Hepatocyte (in vitro differentiated cells): ENCODE measurements at regions not wholly inside any gene's neighbourhood (a gene's known extent, or its start where the extent isn't known, plus 50 kb on each side); places are given as distances from the start of the nearest gene placed in this dataset.

Experiments used
- DNase-seq: peaks from one replicate; pipeline ENCODE4 v3.0.0-alpha.2; 2016; ENCODE audit warnings: low spot score
- H2AFZ ChIP-seq: fragments of 200-600 bp; sonication (generic); 2 replicates; pipeline ENCODE4 v1.6.0; 2016; ENCODE audit warnings: antibody characterized with exemption, mild to moderate bottlenecking
- H3K27ac ChIP-seq: fragments of 200-600 bp; sonication (generic); 2 replicates; pipeline ENCODE4 v1.5.1; 2016; ENCODE audit warnings: mild to moderate bottlenecking
- H3K27me3 ChIP-seq: fragments of 200-600 bp; sonication (generic); 2 replicates; pipeline ENCODE4 v1.6.1; 2016
- H3K36me3 ChIP-seq: fragments of 200-600 bp; sonication (generic); replicated peaks from 2 replicates; pipeline ENCODE4 v1.5.1; 2016; ENCODE audit warnings: low read depth; ENCODE audit not compliant: insufficient read depth
- H3K4me1 ChIP-seq: fragments of 200-600 bp; sonication (generic); 2 replicates; pipeline ENCODE4 v1.5.1; 2016; ENCODE audit warnings: mild to moderate bottlenecking, moderate library complexity; ENCODE audit not compliant: insufficient read depth
- H3K4me2 ChIP-seq: fragments of 200-600 bp; sonication (generic); 2 replicates; pipeline ENCODE4 v1.6.0; 2016
- H3K4me3 ChIP-seq: fragments of 200-600 bp; sonication (generic); 2 replicates; pipeline ENCODE4 v1.5.1; 2016; ENCODE audit warnings: mild to moderate bottlenecking
- H3K79me2 ChIP-seq: fragments of 200-600 bp; sonication (generic); 2 replicates; pipeline ENCODE4 v1.6.0; 2017; ENCODE audit warnings: mild to moderate bottlenecking
- H3K9me2 ChIP-seq: fragments of 200-600 bp; sonication (generic); replicated peaks from 2 replicates; pipeline ENCODE4 v1.6.0; 2017; ENCODE audit warnings: mild to moderate bottlenecking; ENCODE audit not compliant: insufficient read depth
- H3K9me3 ChIP-seq: fragments of 200-600 bp; sonication (generic); 2 replicates; pipeline ENCODE4 v1.5.1; 2016; ENCODE audit warnings: low read depth, mild to moderate bottlenecking
- H4K20me1 ChIP-seq: fragments of 200-600 bp; sonication (generic); 2 replicates; pipeline ENCODE4 v1.6.0; 2016; ENCODE audit warnings: mild to moderate bottlenecking; ENCODE audit not compliant: insufficient read depth, poor library complexity, severe bottlenecking
- EZH2 ChIP-seq: fragments of 200-600 bp; sonication (generic); IDR thresholded peaks from 2 replicates; pipeline ENCODE4 v1.6.1; 2016; ENCODE audit warnings: antibody characterized with exemption, mild to moderate bottlenecking, borderline replicate concordance
- EZH2phosphoT487 ChIP-seq: fragments of 200-600 bp; sonication (generic); IDR thresholded peaks from one replicate; pipeline ENCODE4 v1.6.1; 2018; ENCODE audit warnings: antibody characterized with exemption, mild to moderate bottlenecking, low read depth, moderate library complexity; ENCODE audit not compliant: unreplicated experiment, severe bottlenecking
- WGBS: methylation state at CpG from one replicate; pipeline ENCODE4 v1.1.6; 2016; ENCODE audit warnings: low lambda C conversion rate; ENCODE audit errors: missing lambda C conversion rate; 5-methylcytosine and 5-hydroxymethylcytosine counted together
- TF ChIP-seq, protein P1 (sequence below): fragments of 200-600 bp; sonication (generic); IDR thresholded peaks from 2 replicates; pipeline ENCODE4 v1.5.1; 2016; ENCODE audit warnings: antibody characterized with exemption, mild to moderate bottlenecking; ENCODE audit not compliant: poor library complexity

DNA sequence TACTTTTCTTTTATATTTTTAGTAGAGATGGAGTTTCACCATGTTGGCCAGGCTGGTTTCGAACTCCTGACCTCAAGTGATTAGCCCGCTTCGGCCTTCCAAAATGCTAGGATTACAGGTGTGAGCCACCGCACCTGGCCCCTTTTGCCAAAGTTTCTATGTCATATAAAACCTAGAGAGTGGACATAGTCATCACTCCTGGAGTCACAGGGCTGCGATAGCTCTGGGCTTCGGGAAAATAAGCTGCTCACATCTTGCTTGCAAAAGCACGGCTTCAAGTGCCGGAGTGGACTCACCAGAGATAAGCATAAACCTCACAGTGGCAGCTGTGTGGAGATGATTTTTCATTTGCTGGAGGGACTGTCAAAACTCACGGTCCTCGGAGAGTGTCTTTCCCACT lies 171.2 kb downstream of the TEX29 start:
- no peak overlapping the region for H3K4me2 ChIP-seq
- H3K4me3 ChIP-seq: no peak overlapping the region
- no peak for TF ChIP-seq EZH2phosphoT487
- TF ChIP-seq, protein P1, sequence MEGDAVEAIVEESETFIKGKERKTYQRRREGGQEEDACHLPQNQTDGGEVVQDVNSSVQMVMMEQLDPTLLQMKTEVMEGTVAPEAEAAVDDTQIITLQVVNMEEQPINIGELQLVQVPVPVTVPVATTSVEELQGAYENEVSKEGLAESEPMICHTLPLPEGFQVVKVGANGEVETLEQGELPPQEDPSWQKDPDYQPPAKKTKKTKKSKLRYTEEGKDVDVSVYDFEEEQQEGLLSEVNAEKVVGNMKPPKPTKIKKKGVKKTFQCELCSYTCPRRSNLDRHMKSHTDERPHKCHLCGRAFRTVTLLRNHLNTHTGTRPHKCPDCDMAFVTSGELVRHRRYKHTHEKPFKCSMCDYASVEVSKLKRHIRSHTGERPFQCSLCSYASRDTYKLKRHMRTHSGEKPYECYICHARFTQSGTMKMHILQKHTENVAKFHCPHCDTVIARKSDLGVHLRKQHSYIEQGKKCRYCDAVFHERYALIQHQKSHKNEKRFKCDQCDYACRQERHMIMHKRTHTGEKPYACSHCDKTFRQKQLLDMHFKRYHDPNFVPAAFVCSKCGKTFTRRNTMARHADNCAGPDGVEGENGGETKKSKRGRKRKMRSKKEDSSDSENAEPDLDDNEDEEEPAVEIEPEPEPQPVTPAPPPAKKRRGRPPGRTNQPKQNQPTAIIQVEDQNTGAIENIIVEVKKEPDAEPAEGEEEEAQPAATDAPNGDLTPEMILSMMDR: no peak
- TF ChIP-seq EZH2: no peak
- no peaks in the 10 kb centered on the region for H3K79me2 ChIP-seq
- H3K9me3 ChIP-seq: no peaks in the 10 kb centered on the region
- H4K20me1 ChIP-seq: no peaks in the 10 kb centered on the region
- H3K9me2 ChIP-seq: no peaks in the 10 kb centered on the region
- H3K36me3 ChIP-seq: no peaks in the 10 kb centered on the region
- no peaks in the 10 kb centered on the region for H3K27me3 ChIP-seq
- 82% methylated on average over 10 of the region's 10 CpGs for WGBS
- no peaks in the 10 kb centered on the region for H3K4me1 ChIP-seq
- H3K27ac ChIP-seq: no peak overlapping the region
- no peak overlapping the region for H2AFZ ChIP-seq
- no peak for DNase-seq

DNA sequence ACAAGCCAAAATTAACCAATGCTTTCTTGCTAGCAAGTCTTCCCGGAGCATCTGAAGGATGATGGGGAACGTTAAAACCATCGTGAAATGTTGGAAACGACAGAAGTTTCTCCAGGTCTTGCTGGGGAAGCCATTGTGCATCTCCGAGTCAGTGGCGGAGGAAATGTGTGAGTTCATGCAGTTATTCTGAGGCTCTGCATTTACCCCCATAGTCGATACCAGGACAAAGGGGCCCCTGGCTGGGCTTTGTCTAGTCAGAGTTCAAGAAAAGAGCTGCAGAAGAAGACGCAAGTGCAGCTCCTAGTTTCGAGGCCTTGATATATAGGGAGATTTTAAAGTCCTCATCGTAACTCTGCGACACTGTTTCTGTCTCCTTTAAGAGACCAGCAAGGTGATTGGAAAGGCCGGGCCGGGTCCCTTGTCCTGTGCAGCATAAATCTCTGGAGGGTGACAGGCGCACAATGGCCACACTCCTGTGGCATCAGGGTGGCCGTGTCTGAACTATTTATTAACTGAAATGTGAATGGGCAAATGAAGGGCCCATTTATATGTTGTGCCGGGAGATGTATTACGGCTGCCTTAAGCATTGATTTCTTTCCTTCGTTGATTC lies 172.0 kb downstream of the TEX29 start:
- Histone ChIP-seq H2AFZ (no peak overlapping the region), H3K4me2 (no peak overlapping the region), H4K20me1 (no peaks in the 10 kb centered on the region), H3K4me3 (no peak overlapping the region), H3K9me2 (no peaks in the 10 kb centered on the region), H3K36me3 (no peaks in the 10 kb centered on the region), H3K4me1 (no peaks in the 10 kb centered on the region), H3K9me3 (no peaks in the 10 kb centered on the region), H3K27me3 (no peaks in the 10 kb centered on the region), H3K79me2 (no peaks in the 10 kb centered on the region), H3K27ac (no peak overlapping the region)
- WGBS: 85% methylated on average over 18 of the region's 18 CpGs
- TF ChIP-seq EZH2phosphoT487: no peak
- TF ChIP-seq, protein P1: no peak
- no peak for TF ChIP-seq EZH2
- no peak for DNase-seq

DNA sequence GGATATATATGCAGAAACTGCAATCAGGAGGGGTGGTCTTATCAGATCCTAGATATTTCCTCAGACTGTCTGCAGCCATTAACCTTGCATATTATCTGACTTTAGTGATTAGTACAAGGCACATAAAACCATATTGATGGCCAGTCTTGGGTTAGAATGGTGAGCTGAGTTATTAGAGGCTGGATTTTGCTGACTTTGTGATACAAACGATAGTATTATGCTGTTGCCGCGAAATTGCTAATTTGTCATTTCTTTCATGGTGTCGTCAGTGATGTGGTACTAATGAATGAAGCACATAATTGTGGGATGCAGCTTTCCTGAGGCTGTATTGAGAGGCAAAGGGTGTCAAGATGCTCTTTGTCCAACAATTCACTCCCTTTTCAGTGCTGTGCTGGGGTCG lies 172.5 kb downstream of the TEX29 start:
- Histone ChIP-seq H4K20me1 (no peaks in the 10 kb centered on the region), H3K4me2 (no peak overlapping the region), H3K4me1 (no peaks in the 10 kb centered on the region), H3K27me3 (no peaks in the 10 kb centered on the region), H3K9me3 (no peaks in the 10 kb centered on the region), H2AFZ (no peak overlapping the region), H3K79me2 (no peaks in the 10 kb centered on the region), H3K27ac (no peak overlapping the region), H3K4me3 (no peak overlapping the region), H3K9me2 (no peaks in the 10 kb centered on the region), H3K36me3 (no peaks in the 10 kb centered on the region)
- no peak for DNase-seq
- 84% methylated on average over 5 of the region's 5 CpGs for WGBS
- TF ChIP-seq EZH2: no peak
- TF ChIP-seq, protein P1: no peak
- no peak for TF ChIP-seq EZH2phosphoT487

DNA sequence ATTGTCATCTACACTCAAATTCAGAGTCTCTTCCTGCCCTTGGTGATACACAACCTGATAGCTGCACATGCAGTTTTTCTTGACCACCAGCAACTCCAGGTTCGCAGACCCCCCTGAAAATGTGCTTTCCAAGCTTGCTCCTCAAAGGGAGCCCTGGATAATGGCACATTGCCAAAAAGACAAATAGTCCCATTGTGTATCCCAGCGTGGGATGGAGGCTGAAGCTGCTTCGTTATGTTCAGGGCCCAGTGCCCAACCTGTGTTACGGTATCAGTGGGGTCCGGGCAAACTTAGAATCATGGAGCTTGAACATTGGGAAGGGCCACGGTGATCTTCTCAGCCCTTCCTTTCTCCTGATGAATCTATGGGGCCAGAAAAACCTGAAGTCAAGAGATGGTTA lies 173.0 kb downstream of the TEX29 start:
- Histone ChIP-seq H3K4me1 (no peaks in the 10 kb centered on the region), H3K27ac (no peak overlapping the region), H3K36me3 (no peaks in the 10 kb centered on the region), H3K9me2 (no peaks in the 10 kb centered on the region), H3K9me3 (no peaks in the 10 kb centered on the region), H3K27me3 (no peaks in the 10 kb centered on the region), H3K4me3 (no peak overlapping the region), H3K79me2 (no peaks in the 10 kb centered on the region), H3K4me2 (no peak overlapping the region), H2AFZ (no peak overlapping the region), H4K20me1 (no peaks in the 10 kb centered on the region)
- WGBS: 90% methylated on average over 6 of the region's 6 CpGs
- TF ChIP-seq, protein P1: no peak
- no peak for TF ChIP-seq EZH2phosphoT487
- no peak for TF ChIP-seq EZH2
- no peak for DNase-seq
